A549 (cell line): ENCODE measurements at regions not wholly inside any gene's neighbourhood (a gene's known extent, or its start where the extent isn't known, plus 50 kb on each side); places are given as distances from the start of the nearest gene placed in this dataset.

Experiments
- ATAC-seq, 2 experiments: fragments of 200-7000 bp in 1 of 2; fragments of >200 bp in 1 of 2; cut with Nextera tagmentation in 1 of 2; cut with Tn5 transposase in 1 of 2; 3 replicates each; pipeline versions ENCODE4 v1.8.0 to v1.9.1; 2018 to 2020; ENCODE audit warnings: mild to moderate bottlenecking in 1 of 2, moderate library complexity in 1 of 2
- CTCF ChIA-PET: fragments of 300-600 bp; sonication (Branson Sonifier 250); formaldehyde crosslinking; extraction: SDS; loops from one replicate; lab custom pipeline; 2021; ENCODE audit warnings: antibody characterized with exemption, inconsistent platforms; lab: Yijun Ruan, JAX
- POLR2A ChIA-PET: fragments of 350-600 bp; formaldehyde crosslinking; extraction: SDS; loops from one replicate; lab custom pipeline; 2021; ENCODE audit warnings: antibody characterized with exemption, inconsistent platforms; lab: Yijun Ruan, JAX
- DNase-seq, 2 experiments: peaks; one replicate each; pipeline versions ENCODE4 v3.0.0 to v3.0.0-alpha.2; 2011 to 2016; ENCODE audit warnings: low read depth in 1 of 2, low spot score in 1 of 2
- FAIRE-seq: peaks from 2 replicates; lab custom pipeline; 2011; peaks lifted over from hg19 to GRCh38; lab: Jason Lieb, UNC
- H3K27ac ChIP-seq, 2 experiments: fragments of >200 bp; sonication (Bioruptor Twin); formaldehyde crosslinking; 3 replicates each; pipeline ENCODE4 v1.5.1; 2016 to 2017
- H3K4me1 ChIP-seq: fragments of >200 bp; sonication (Bioruptor Twin); formaldehyde crosslinking; 3 replicates; pipeline ENCODE4 v1.6.1; 2016
- H3K4me2 ChIP-seq: fragments of >200 bp; sonication (Bioruptor Twin); formaldehyde crosslinking; 3 replicates; pipeline ENCODE4 v1.6.1; 2016
- H3K4me3 ChIP-seq: fragments of >200 bp; sonication (Bioruptor Twin); formaldehyde crosslinking; 3 replicates; pipeline ENCODE4 v1.5.1; 2016
- H3K9me3 ChIP-seq: fragments of >200 bp; sonication (Bioruptor Twin); formaldehyde crosslinking; 3 replicates; pipeline ENCODE4 v1.6.1; 2016
- BCL3 ChIP-seq: fragments of >200 bp; sonication (Bioruptor Twin); formaldehyde crosslinking; IDR thresholded peaks from 3 replicates; pipeline ENCODE4 v1.6.1; 2016
- BHLHE40 ChIP-seq: IDR thresholded peaks from 2 replicates; pipeline ENCODE4 v1.6.1; 2012; ENCODE audit warnings: low read depth, low read length, inconsistent platforms
- CBX2 ChIP-seq: fragments of 200-600 bp; sonication (generic); IDR thresholded peaks from 2 replicates; pipeline ENCODE4 v1.6.1; 2016; ENCODE audit warnings: low read depth, mild to moderate bottlenecking, borderline replicate concordance
- CBX8 ChIP-seq: fragments of 200-600 bp; sonication (generic); IDR thresholded peaks from 2 replicates; pipeline ENCODE4 v1.6.1; 2016
- CHD4 ChIP-seq: fragments of 200-600 bp; sonication (generic); IDR thresholded peaks from 2 replicates; pipeline ENCODE4 v1.6.1; 2016; ENCODE audit warnings: antibody characterized with exemption, mild to moderate bottlenecking, borderline replicate concordance
- E2F6 ChIP-seq: IDR thresholded peaks from 2 replicates; pipeline ENCODE4 v1.6.1; 2012; ENCODE audit warnings: low read depth, borderline replicate concordance
- EHF ChIP-seq: fragments of 250-450 bp; sonication (Bioruptor Pico); IDR thresholded peaks from 2 replicates; pipeline ENCODE4 v1.5.0; 2020; ENCODE audit warnings: mild to moderate bottlenecking
- ESRRA ChIP-seq: fragments of 150-350 bp; IDR thresholded peaks from 2 replicates; pipeline ENCODE4 v1.6.1; 2014; ENCODE audit warnings: mild to moderate bottlenecking, low read length, borderline replicate concordance
- GATA3 ChIP-seq: IDR thresholded peaks from 2 replicates; pipeline ENCODE4 v1.6.1; 2012; ENCODE audit warnings: borderline replicate concordance
- HMGXB4 ChIP-seq: fragments of 250-450 bp; sonication (Bioruptor Pico); IDR thresholded peaks from 2 replicates; pipeline ENCODE4 v1.5.0; 2021; ENCODE audit warnings: mild to moderate bottlenecking, moderate library complexity, borderline replicate concordance
- HOXA7 ChIP-seq: fragments of 250-450 bp; sonication (Bioruptor Pico); IDR thresholded peaks from 2 replicates; pipeline ENCODE4 v1.5.0; 2020; ENCODE audit warnings: mild to moderate bottlenecking, moderate library complexity
- HOXB5 ChIP-seq: fragments of 250-450 bp; sonication (Bioruptor Pico); IDR thresholded peaks from 2 replicates; pipeline ENCODE4 v1.5.0; 2020; ENCODE audit warnings: mild to moderate bottlenecking, moderate library complexity
- KDM1A ChIP-seq: fragments of 200-600 bp; sonication (generic); IDR thresholded peaks from 2 replicates; pipeline ENCODE4 v1.6.1; 2016; ENCODE audit warnings: low read depth, mild to moderate bottlenecking
- MAZ ChIP-seq: fragments of 150-350 bp; IDR thresholded peaks from 2 replicates; pipeline ENCODE4 v1.6.1; 2014; ENCODE audit warnings: antibody characterized with exemption, low read depth, low read length, borderline replicate concordance
- PHF8 ChIP-seq: fragments of 200-600 bp; sonication (generic); IDR thresholded peaks from 2 replicates; pipeline ENCODE4 v1.6.1; 2016; ENCODE audit warnings: low read depth, mild to moderate bottlenecking, antibody characterized with exemption, moderate library complexity, borderline replicate concordance
- RFX5 ChIP-seq: fragments of 450-650 bp; IDR thresholded peaks from 2 replicates; pipeline ENCODE4 v1.7.1; 2014; ENCODE audit warnings: antibody characterized with exemption, mild to moderate bottlenecking, moderate library complexity
- SMC3 ChIP-seq: fragments of >200 bp; sonication (Bioruptor Twin); formaldehyde crosslinking; IDR thresholded peaks from 3 replicates; pipeline ENCODE4 v1.6.1; 2018; ENCODE audit warnings: inconsistent platforms
- ZFP36 ChIP-seq: fragments of 450-650 bp; IDR thresholded peaks from 2 replicates; pipeline ENCODE4 v1.6.1; 2014; ENCODE audit warnings: borderline replicate concordance; ENCODE audit not compliant: partially characterized antibody
- WGBS: methylation state at CpG from one replicate; pipeline ENCODE4 v1.1.6; 2017; ENCODE audit errors: missing lambda C conversion rate; 5-methylcytosine and 5-hydroxymethylcytosine counted together

GRCh38 chr1:232180779-232181136 lies 449.2 kb downstream of the SIPA1L2 start:
- Histone ChIP-seq H3K4me1 (0 out of 3 replicates have a peak, but pooled peaks cover 3% of the 10 kb centered on the region), H3K4me3 (no peak overlapping the region), H3K9me3 (no peaks in the 10 kb centered on the region), H3K27ac (no peak overlapping the region), H3K4me2 (no peak overlapping the region)
- FAIRE-seq = no peak
- ChIA-PET POLR2A (no interaction called here), CTCF (interaction anchor here (0.8 kb wide), 1 partner anchor 12 kb away, joined by 4 read pairs; no protein-coding TSS in a partner anchor)
- no peak for DNase-seq
- WGBS = 79% methylated on average over 3 of the region's 3 CpGs
- no peak for TF ChIP-seq HOXA7 (CRISPR knock-in tag)
- TF ChIP-seq ZFP36 = no peak
- no peak for TF ChIP-seq SMC3
- TF ChIP-seq BHLHE40 = no peak
- no peak for TF ChIP-seq RFX5
- TF ChIP-seq CBX8 = no peak
- TF ChIP-seq ESRRA = no peak
- TF ChIP-seq PHF8 = no peak
- no peak for TF ChIP-seq BCL3
- no peak for TF ChIP-seq CHD4
- no peak for ATAC-seq

- no peak overlapping the region for H3K4me3 ChIP-seq
- TF ChIP-seq BCL3 (no peak), HMGXB4 (CRISPR knock-in tag) (no peak), CBX8 (no peak), EHF (CRISPR knock-in tag) (no peak), MAZ (no peak), KDM1A (no peak), E2F6 (no peak), SMC3 (no peak), HOXB5 (CRISPR knock-in tag) (no peak), CBX2 (no peak), GATA3 (no peak)
- DNase-seq = no peak
- 51% methylated on average over 9 of the region's 10 CpGs for WGBS
- ChIA-PET CTCF (interaction anchor here (0.5 kb wide), 1 partner anchor 25 kb away, joined by 3 read pairs; no protein-coding TSS in a partner anchor), POLR2A (no interaction called here)
- ATAC-seq = no peak; a peak in 1 of 6 replicates
- H3K9me3 ChIP-seq = no peaks in the 10 kb centered on the region
- no peak for FAIRE-seq
- H3K27ac ChIP-seq = no peak overlapping the region
- H3K4me1 ChIP-seq = 0 out of 3 replicates have a peak, but pooled peaks cover 3% of the 10 kb centered on the region
- H3K4me2 ChIP-seq = no peak overlapping the region
Measured at GRCh38 chr1:232179896-232180778, 449.8 kb downstream of the SIPA1L2 start.
